RWPE1 (cell line): ENCODE measurements at regions not wholly inside any gene's neighbourhood (a gene's known extent, or its start where the extent isn't known, plus 50 kb on each side); places are given as distances from the start of the nearest gene placed in this dataset.

Experiments
- CTCF ChIA-PET: fragments of 350-600 bp; sonication (Branson Sonifier 250); formaldehyde crosslinking; extraction: SDS; loops from one replicate; lab custom pipeline; 2021; lab: Yijun Ruan, JAX
- POLR2A ChIA-PET: fragments of 400-600 bp; formaldehyde crosslinking; extraction: SDS; loops from one replicate; lab custom pipeline; 2020; ENCODE audit warnings: antibody characterized with exemption; ENCODE audit not compliant: low non-redundant PET; lab: Yijun Ruan, JAX
- DNase-seq: peaks from one replicate; pipeline ENCODE4 v3.0.0; 2012; ENCODE audit warnings: low spot score
- H3K27ac ChIP-seq: fragments of 450-650 bp; 2 replicates; pipeline ENCODE4 v1.5.1; 2017
- TF ChIP-seq, protein P1 (sequence below): fragments of 450-650 bp; conservative IDR thresholded peaks from 2 replicates; pipeline ENCODE4 v1.5.1; 2017; ENCODE audit warnings: low read depth, mild to moderate bottlenecking

DNA sequence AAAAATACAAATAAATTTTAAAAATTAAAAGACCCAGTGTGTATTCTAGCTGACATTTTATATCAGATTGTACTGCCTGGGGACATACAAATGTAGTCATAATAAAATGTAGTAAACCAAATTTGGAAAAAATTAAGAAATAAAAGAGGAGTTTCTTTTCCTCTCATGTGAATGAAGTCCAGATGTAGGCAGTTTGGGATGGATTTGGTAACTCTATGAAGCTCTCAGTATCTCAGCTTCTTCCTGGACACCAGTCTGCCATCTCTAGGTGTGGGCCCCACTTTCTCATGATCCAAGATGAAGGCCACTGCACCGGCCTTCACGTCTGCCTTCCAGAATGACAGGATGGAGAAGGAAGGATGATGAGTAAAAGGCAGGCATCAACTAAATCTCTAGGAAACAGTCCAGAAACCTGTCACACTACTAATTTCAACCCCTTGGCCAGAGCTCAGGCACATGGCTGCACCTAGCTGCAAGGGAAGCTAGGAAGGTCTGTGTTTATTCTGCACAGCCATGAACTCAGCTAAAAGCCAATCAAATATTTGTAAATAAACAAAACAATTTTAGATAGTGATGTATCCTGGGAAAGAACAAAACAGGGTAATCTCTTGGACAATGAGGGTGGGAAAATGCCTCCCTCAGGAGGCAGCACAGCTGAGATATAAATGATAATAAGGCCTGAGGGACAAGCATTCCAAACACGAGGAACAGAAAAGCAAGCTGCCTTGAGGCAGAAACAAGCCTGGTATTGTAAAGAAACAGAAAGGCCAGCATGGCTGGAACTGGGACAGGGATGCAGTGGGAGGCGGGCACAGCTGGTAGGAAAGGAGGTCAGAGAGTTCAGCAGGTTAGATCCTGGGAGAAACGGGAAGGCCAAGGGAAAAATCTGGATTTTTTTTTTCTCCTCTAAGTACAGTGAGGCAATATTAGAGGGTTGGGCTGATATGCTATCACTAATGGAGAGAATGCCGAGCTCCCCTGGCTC, 88.5 kb upstream of the PTPN1 start:
- peak overlapping the region; percentile 100 for H3K27ac ChIP-seq
- POLR2A ChIA-PET, result interaction anchor here (0.7 kb wide), 1 partner anchor 32 kb away, joined by 4 read pairs; no protein-coding TSS in a partner anchor
- TF ChIP-seq, protein P1, sequence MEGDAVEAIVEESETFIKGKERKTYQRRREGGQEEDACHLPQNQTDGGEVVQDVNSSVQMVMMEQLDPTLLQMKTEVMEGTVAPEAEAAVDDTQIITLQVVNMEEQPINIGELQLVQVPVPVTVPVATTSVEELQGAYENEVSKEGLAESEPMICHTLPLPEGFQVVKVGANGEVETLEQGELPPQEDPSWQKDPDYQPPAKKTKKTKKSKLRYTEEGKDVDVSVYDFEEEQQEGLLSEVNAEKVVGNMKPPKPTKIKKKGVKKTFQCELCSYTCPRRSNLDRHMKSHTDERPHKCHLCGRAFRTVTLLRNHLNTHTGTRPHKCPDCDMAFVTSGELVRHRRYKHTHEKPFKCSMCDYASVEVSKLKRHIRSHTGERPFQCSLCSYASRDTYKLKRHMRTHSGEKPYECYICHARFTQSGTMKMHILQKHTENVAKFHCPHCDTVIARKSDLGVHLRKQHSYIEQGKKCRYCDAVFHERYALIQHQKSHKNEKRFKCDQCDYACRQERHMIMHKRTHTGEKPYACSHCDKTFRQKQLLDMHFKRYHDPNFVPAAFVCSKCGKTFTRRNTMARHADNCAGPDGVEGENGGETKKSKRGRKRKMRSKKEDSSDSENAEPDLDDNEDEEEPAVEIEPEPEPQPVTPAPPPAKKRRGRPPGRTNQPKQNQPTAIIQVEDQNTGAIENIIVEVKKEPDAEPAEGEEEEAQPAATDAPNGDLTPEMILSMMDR, result no peak
- DNase-seq, result no peak
- CTCF ChIA-PET, result interaction anchor here (0.5 to 0.9 kb wide), 4 partner anchors 20 to 230 kb away, joined by 3 to 5 read pairs (median 4); no protein-coding TSS in a partner anchor

DNA sequence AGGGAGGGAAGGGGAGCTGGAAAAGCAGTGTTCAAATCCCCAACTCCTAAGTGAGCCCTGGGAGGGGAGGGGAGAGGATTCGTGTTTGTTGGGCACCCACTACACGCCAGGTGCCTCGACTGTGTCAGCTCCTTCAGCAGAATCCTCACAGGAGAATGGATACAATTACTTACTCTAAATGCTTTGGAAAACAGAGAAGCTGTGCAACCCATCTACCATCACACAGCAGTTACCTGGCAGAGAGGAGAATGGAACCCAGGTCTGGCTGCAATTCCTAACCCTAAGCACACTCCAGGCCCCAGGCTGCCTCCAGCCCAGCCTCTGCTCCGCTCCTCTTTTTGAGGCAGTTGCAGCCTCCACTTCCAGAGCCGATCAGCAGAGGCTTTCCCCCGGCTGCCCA, 86.4 kb upstream of the PTPN1 start:
- no peak for DNase-seq
- POLR2A ChIA-PET, result no interaction called here
- CTCF ChIA-PET, result no interaction called here
- TF ChIP-seq, protein P1, result no peak
- peak overlapping the region; percentile 100 for H3K27ac ChIP-seq

DNA sequence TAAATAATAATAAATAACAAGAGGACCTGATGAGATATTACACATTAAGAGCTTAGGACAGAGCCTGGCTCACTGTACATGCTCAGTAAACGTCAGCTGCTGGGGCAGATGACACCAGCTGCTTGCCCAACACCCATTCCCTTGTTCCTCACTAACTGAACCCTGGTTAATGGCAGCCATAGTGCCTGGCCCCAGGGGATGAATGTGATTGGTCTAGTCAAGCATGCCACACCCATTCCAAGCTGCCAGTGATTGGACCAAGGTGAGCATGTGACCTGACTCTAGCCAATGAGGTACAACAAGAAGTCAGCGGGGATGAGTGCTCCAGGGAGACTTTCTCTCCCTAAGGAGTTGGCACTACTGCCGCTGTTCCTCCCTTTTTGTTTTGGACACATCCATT, 85.1 kb upstream of the PTPN1 start:
- TF ChIP-seq, protein P1, result no peak
- POLR2A ChIA-PET, result no interaction called here

DNA sequence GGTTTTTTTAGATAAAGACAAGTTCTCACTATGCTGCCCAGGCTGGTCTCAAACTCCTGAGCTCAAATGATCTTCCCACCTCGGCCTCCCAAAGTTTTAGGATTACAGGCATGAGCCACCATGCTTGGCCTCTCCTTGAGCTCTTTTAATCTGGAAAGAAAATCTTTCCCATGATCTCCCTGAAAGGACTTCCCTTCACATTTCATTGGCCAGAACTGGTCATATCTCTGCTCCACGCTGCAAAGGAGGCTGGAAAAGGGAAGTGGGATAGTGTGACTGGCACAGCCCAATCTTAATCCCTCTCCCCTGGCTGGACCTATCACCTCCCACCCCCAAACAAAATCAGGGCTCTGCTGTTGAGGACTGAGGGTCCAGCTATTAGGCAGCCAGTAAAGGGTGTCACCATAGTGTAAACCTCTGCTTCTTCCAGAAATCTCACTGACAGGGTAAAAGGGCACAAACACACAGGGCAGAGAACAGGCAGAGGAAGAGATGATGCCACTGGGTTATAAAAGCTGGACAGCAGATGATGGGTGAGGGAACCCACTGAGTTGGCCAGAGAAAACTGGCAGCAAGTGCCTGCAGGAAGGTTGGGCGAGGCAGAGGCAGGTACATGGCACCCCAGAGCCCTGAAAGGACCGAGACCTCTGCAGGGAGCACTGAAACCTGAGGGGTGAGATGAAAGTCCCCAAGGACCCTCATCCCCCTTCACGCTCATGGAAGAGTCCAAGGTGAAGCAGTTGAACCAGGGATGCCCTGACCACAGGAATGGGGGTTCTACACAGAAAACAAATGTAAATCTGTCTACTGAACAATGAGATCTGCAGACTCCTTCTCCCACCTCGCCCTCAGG, 83.1 kb upstream of the PTPN1 start:
- POLR2A ChIA-PET, result no interaction called here

More for the DNA sequence above, 85.1 kb upstream of the PTPN1 start:
- DNase-seq, result peak; percentile 54
- H3K27ac ChIP-seq, result peak overlapping the region; percentile 100
- CTCF ChIA-PET, result interaction anchor here (0.5 to 0.6 kb wide), 3 partner anchors 46 to 303 kb away, joined by 3 to 4 read pairs (median 4); no protein-coding TSS in a partner anchor

DNA sequence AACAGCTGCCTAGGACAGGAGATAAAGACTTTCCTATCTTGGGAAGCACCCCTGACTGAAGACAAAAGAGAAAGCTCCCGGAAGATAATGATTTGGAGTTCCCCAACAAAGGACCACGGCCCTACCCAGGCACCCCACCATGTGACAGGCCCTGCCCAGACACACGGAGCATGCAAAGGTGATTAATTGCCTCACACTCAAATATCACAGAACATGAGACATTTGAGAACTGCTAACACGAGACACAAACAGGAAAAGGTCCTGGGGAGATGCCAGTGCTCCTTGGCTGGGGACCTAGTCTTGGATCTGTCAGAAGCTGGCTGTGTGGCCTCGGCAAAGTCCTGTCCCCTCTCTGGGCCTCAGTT, 82.5 kb upstream of the PTPN1 start:
- peak overlapping the region; percentile 100 for H3K27ac ChIP-seq
- TF ChIP-seq, protein P1, result no peak
- no peak for DNase-seq
- POLR2A ChIA-PET, result no interaction called here
- CTCF ChIA-PET, result interaction anchor here (0.5 to 0.7 kb wide), 2 partner anchors 148 to 249 kb away, joined by 4 to 5 read pairs; no protein-coding TSS in a partner anchor

More for the DNA sequence above, 83.1 kb upstream of the PTPN1 start:
- DNase-seq, result no peak
- H3K27ac ChIP-seq, result peak overlapping the region; percentile 100
- TF ChIP-seq, protein P1, result no peak
- CTCF ChIA-PET, result interaction anchor here (0.5 to 0.7 kb wide), 2 partner anchors 148 to 248 kb away, joined by 4 to 5 read pairs; no protein-coding TSS in a partner anchor
